Stimulated activated CD4-positive, alpha-beta T cell treated with anti-CD3 and anti-CD28 coated beads, Interleukin-1b, Interleukin-23, amount 100 ng/mL, for 24 hours (primary cell): ENCODE measurements at regions not wholly inside any gene's neighbourhood (a gene's known extent, or its start where the extent isn't known, plus 50 kb on each side); places are given as distances from the start of the nearest gene placed in this dataset.

ENCODE experiments used
- DNase-seq, 4 experiments: peaks; one replicate each; pipeline ENCODE4 v3.0.0-alpha.2; 2020; ENCODE audit warnings: low read depth in 4 of 4, low spot score in 1 of 4

GRCh38 chr1:87508247-87508787, 179.6 kb downstream of the LMO4 start:
- no peak for DNase-seq

DNA sequence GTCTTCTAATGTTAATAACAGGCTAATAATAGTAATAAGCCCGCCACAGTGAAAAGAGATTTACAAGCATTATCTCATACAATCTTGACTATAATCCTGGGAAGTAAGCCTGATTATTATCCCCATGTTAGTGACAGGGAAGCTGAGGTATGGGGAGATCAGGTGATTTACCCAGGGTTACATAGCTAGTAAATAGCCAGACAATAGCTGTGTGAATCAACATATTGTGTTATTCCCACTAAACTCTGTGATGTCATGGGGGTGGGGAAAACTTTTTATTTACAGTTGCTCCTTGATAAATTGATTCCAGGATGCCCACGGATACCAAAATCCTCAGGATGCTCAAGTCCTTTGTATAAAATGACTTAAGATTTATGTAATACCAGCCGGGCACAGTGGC, 181.9 kb downstream of the LMO4 start:
- no peak for DNase-seq

DNA sequence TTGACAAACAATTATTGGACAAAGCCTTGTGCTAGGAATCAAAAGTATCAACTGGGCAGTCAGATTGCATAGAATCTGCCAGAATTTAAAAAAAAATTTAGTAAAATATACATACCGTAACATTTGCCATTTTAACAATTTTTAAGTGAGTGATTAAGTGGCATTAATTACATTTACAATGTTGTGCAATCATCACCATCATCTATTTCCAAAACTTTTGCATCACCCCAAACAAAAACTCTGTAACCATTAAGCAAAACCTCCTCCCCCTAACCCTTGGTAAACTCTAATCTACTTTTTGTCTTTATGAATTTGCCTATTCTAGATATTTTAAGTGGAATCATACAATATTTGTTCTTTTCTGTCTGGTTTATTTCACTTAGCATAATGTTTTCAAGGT, 182.8 kb downstream of the LMO4 start:
- DNase-seq = no peak

DNA sequence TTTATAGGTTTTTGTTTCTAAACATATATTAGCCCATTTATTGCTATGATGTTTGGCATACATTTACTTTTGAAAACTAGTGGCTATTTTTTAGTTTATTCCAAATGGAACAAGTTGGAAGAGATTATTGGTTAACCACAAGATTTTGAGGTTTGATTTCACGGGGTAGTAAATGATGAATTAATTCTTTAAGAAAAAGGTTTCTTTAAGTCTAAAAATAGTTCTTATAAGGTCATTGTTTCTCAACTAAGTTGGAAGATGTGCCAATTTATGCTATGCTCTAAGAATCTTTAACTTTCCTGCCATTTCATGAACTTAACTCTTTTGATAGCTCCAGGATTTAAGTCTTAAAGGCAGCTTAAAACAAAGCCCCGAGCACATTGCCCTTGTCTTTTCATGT, 183.8 kb downstream of the LMO4 start:
- no peak for DNase-seq

DNA sequence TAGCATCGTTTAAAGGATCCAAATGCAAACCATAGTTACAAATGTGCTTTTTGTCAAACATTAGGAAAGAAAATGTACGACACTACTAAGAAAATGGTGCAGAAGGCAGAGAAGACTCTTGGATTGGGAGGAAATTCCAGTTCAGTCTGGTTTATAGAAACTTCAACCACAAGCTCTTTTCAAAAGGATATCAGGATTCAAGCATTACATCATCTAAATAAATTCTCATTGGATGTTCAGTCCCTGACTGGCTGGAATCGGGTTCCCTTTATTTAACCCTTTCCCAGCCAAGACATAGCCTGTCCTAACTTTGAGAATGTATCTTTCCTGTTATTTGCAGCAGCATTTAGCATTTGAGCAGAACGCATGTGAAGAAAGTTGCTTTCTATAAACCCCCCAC, 184.6 kb downstream of the LMO4 start:
- DNase-seq = no peak

- no peak for DNase-seq
Measured at GRCh38 chr1:87513966-87514660, 185.4 kb downstream of the LMO4 start.

DNA sequence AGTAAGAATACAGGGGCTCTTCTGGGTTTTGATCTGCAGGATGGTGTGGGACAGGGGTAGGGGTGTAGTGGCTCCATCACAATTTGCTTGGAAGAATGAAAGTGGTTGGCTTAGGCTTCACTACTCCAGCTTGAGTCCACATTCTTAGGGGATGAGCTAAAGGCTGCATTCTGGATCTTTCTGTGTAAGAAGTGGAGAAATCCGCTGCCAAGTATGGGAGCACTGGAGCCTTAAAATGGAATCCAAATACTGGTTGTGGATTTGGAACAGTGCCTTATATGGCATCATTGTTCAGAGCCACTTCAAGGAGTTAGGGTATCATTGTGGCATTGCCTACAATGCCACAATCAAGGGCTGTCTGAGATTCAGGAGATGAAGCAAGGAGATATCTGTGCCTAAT, 187.1 kb downstream of the LMO4 start:
- no peak for DNase-seq

- no peak for DNase-seq
Measured at GRCh38 chr1:87518794-87519193, 190.1 kb downstream of the LMO4 start.

- DNase-seq = no peak
Measured at GRCh38 chr1:87521452-87521851, 192.8 kb downstream of the LMO4 start.

- no peak for DNase-seq
Measured at GRCh38 chr1:87523466-87523865, 194.8 kb downstream of the LMO4 start.

GRCh38 chr1:87524021-87524754, 195.5 kb downstream of the LMO4 start:
- DNase-seq = no peak

GRCh38 chr1:87528754-87529517, 200.3 kb downstream of the LMO4 start:
- DNase-seq = no peak

DNA sequence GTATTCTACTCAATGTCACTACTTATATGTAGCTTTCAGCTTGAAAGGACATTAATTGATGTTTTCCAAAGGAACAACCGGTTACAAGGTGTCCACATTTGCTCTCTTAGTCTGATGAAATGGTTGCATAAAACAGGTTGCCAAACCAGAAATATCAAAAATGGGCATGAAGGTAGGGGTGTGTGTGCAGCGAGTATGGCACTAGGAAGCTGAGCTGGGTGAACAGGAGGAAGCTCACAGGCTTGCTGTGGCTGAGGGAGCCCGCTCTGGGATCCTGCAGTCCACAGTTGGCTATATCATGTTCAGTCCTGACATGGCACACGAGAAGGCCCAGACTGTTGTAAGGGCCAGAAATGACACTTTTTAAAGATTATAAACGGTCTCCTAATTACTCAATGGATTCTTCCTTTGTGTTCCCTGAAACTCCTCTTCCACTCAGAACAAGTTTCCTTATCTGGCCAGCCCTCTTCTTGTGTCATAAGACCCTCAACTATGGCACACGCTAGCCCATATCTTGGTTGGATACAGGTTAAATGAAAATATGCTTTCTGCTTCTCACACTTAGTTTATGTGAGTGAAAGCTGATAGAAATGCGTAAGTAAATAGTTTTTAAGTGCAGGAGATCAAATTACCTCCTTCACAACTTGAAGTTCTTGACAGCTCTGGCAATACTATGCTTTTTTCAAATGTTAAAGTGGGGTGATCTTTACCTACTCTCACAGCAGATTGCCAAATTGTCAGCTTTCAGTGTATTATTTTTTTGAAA, 201.5 kb downstream of the LMO4 start:
- no peak for DNase-seq

- DNase-seq = no peak
Measured at GRCh38 chr1:87535551-87535950, 206.9 kb downstream of the LMO4 start.

GRCh38 chr1:87539147-87539546, 210.5 kb downstream of the LMO4 start:
- no peak for DNase-seq

DNA sequence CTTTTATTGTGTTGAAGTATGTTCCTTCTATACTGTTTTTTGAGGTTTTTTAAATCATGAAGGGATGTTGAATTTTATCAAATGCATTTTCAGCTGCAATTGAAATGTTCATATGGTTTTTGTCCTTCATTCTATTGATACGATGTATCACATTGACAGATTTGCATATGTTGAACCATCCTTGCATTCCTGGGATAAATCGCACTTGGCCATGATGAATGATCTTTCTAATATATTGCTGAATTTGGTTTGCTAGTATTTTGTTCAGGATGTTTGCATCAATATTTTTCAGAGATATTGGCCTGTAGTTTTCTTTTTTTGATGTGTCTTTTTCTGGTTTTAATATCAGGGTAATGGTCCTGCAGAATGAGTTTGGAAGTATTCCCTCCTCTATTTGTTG, 214.0 kb downstream of the LMO4 start:
- no peak for DNase-seq

DNA sequence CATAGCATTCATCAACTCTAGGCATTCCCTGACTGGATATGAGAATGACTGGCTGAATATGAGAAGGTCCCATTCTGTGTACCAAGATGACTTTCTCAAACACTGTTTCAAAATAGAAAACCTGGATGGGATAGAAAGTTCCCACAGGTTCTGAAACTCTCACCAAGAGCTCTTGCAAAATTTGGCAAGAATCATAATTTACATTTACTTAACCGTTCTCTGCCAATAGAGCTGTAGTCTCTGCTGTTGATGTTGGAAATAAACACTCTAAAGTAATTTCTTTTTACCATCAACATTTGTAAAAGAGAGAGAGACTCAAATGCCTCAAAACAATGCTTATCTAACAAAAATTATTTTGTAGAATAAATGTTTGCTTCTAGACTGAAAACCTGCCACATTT, 221.1 kb downstream of the LMO4 start:
- DNase-seq = no peak

GRCh38 chr1:87553511-87553910, 224.8 kb downstream of the LMO4 start:
- no peak for DNase-seq

- no peak for DNase-seq
Measured at GRCh38 chr1:87555366-87555765, 226.7 kb downstream of the LMO4 start.

DNA sequence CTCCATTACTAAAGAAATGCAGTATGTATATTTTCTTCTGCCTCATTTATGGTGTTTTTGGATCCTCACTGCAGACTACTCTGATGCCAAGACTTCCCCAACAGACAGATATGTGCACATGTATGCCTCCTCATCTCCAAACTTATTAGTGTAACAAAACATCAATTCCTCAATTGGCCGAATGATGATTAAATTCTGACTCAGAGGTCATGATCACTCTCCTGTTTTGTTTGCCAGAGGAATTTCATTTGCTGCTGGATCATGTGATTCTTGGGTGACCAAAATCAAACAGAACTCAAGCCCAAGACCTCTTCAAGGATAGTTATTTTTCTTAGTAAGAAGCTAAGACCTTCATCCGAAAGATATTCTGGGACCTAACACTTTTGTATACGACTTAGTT, 227.6 kb downstream of the LMO4 start:
- no peak for DNase-seq

DNA sequence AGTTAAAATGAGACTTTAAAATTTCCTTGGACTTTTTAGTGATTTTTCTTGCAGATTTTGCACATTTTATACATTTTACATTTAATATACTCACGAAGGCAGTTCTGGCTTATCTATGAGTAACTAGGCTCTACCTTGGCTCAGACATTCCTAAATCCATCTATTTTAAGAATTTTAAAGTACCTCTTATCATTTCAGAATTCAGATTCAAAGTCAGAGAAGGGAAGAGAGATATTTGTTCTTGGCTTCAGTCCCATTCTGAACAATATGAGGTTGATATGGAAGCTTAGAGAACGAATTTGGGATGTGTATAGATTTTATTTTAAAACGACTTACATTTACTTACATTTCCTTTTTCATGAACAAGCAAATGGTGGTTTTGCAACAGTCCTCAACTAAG, 230.2 kb downstream of the LMO4 start:
- no peak for DNase-seq
